ENCODE measurements at regions not wholly inside any gene's neighbourhood (a gene's known extent, or its start where the extent isn't known, plus 50 kb on each side); places are given as distances from the start of the nearest gene placed in this dataset.
"Not testable (repeated sequence)": the region's sequence is repeated elsewhere in the genome, so short reads cannot be mapped to it uniquely, and the experiment has no call there.

DNA sequence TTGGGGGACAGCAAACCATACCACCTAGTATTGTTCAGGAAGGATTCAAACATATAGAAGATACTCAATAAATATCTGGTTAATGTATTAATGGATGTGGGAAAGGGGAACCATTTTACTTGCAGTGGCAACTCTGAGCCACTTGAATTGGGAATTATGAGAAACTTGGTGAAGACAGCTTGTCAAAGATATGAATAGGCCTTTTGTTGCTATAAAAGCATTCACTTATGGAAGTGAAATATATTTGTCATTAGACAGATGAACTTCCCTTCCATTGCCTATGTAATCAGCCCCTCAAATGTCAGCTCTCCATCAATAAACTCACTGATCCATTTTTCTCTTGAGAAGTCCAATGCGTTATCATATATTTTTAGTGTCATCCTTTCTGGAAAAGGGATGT, 56.1 kb downstream of the GPR85 start:
- Mint-ChIP-seq H3K4me3 (no peak overlapping the region), H3K9me3 (no peaks in the 10 kb centered on the region), H3K4me1 (no peaks in the 10 kb centered on the region), H3K27ac (no peak overlapping the region), H3K27me3 (peaks cover 24% of the 10 kb centered on the region)
- no peak for DNase-seq
- ATAC-seq: no peak

DNA sequence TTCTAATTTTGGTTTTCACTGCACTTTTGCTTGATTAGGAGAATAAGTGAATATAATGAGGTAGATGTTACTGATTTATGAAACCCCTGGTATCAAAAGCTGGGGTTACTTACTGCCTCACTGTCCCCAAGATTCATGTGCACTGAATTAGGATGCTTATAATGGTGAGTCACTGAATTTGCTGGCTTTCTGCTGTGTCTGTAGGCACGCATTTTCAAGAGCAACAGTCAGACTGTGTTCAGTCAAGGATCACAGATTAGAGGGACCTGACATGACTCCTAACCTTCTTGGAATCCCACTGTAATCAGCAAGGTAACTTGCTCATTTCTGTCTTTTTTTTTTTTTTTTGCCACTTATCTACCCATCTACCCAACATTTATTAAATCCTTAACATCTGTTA, 59.7 kb downstream of the GPR85 start:
- H3K4me1 Mint-ChIP-seq: no peaks in the 10 kb centered on the region
- ATAC-seq: no peak
- H3K9me3 Mint-ChIP-seq: no peaks in the 10 kb centered on the region
- peaks cover 15% of the 10 kb centered on the region for H3K27me3 Mint-ChIP-seq
- DNase-seq: no peak
- no peak overlapping the region for H3K27ac Mint-ChIP-seq
- H3K4me3 Mint-ChIP-seq: no peak overlapping the region

GRCh38 chr7:113017144-113017857, 69.3 kb downstream of the GPR85 start:
- DNase-seq, H3K9me3 Mint-ChIP-seq, H3K4me1 Mint-ChIP-seq, ATAC-seq, H3K4me3 Mint-ChIP-seq, H3K27ac Mint-ChIP-seq, H3K27me3 Mint-ChIP-seq: not testable (repeated sequence)

GRCh38 chr7:113015034-113015645, 71.5 kb downstream of the GPR85 start:
- Mint-ChIP-seq H3K27me3 (no peaks in the 10 kb centered on the region), H3K4me1 (no peaks in the 10 kb centered on the region), H3K4me3 (no peak overlapping the region), H3K27ac (no peak overlapping the region), H3K9me3 (no peaks in the 10 kb centered on the region)
- ATAC-seq: no peak
- DNase-seq: no peak

GRCh38 chr7:113013761-113014449, 72.7 kb downstream of the GPR85 start:
- no peak for ATAC-seq
- DNase-seq: no peak
- no peaks in the 10 kb centered on the region for H3K9me3 Mint-ChIP-seq
- H3K27ac Mint-ChIP-seq: no peak overlapping the region
- H3K27me3 Mint-ChIP-seq: no peaks in the 10 kb centered on the region
- no peaks in the 10 kb centered on the region for H3K4me1 Mint-ChIP-seq
- no peak overlapping the region for H3K4me3 Mint-ChIP-seq

DNA sequence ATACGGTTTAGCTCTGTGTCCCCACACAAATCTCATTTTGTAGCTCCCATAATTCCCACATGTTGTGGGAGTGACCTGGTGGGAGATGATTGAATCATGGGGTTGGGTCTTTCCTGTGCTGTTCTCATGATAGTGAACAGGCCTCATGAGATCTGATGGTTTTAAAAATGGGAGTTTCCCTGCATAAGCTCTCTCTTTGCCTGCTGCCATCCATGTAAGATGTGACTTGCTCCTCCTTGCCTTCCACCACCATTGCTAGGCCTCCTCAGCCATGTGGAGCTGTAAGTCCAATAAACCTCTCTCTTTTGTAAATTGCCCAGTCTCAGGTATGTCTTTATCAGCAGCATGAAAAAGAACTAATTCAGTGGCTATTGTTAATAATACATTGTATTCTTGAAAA, 73.8 kb downstream of the GPR85 start:
- not testable (repeated sequence) for H3K4me1 Mint-ChIP-seq, H3K4me3 Mint-ChIP-seq, H3K27me3 Mint-ChIP-seq, H3K9me3 Mint-ChIP-seq, DNase-seq, ATAC-seq, H3K27ac Mint-ChIP-seq

DNA sequence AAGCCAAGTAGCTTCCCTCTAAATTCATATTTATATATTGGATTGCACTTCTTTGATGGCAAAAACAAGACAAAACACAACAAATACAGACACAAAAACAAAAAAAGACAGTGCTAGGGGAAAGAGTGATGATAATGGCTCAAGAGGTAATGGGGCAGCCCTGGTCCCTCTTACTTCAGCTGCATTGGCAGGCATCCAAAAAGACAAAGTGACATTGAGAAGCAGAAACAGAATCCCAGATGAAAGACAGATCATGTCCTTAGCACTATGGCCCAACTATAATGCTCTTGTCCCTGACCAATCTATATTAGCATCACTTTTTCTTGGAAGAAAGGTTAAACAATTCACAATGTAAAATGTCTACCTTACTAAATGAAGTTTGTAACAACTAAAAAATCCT, 76.2 kb downstream of the GPR85 start:
- no peak overlapping the region for H3K27ac Mint-ChIP-seq

DNA sequence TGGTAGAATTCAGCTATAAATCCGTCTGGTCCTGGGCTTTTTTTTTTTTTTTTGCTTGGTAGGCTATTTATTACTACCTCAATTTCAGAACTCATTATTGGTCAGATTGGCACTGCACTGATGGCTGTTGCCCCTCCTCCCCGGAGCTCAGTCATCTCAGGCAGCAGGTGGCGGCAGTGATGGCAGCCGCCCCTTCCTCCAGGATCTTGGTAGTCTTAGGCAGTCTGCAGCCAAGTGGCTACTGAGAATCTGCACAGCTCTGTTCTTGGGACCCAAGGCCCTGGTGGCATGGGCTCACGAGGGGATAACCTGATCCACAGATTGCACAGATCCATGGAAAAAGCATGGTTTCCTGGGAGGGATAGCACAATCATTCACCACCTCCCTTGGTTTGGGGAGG, 77.9 kb downstream of the GPR85 start:
- Mint-ChIP-seq H3K27me3 (no peaks in the 10 kb centered on the region), H3K4me3 (no peak overlapping the region), H3K9me3 (no peaks in the 10 kb centered on the region), H3K27ac (no peak overlapping the region), H3K4me1 (no peaks in the 10 kb centered on the region)
- DNase-seq: no peak
- ATAC-seq: no peak

More for the DNA sequence above, 76.2 kb downstream of the GPR85 start:
- H3K4me1 Mint-ChIP-seq: no peaks in the 10 kb centered on the region
- ATAC-seq (no peak), DNase-seq (no peak)
- H3K4me3 Mint-ChIP-seq: no peak overlapping the region
- H3K27me3 Mint-ChIP-seq: no peaks in the 10 kb centered on the region
- no peaks in the 10 kb centered on the region for H3K9me3 Mint-ChIP-seq

GRCh38 chr7:113004726-113005454, 81.7 kb downstream of the GPR85 start:
- Mint-ChIP-seq H3K27ac (no peak overlapping the region), H3K4me3 (no peak overlapping the region), H3K27me3 (no peaks in the 10 kb centered on the region), H3K4me1 (no peaks in the 10 kb centered on the region), H3K9me3 (no peaks in the 10 kb centered on the region)
- DNase-seq: no peak
- no peak for ATAC-seq

- no peaks in the 10 kb centered on the region for H3K4me1 Mint-ChIP-seq
- H3K27ac Mint-ChIP-seq: no peak overlapping the region
- H3K27me3 Mint-ChIP-seq: no peaks in the 10 kb centered on the region
- no peak overlapping the region for H3K4me3 Mint-ChIP-seq
- no peak for DNase-seq
- no peak for ATAC-seq
- no peaks in the 10 kb centered on the region for H3K9me3 Mint-ChIP-seq
Observed at GRCh38 chr7:113000316-113001020, 86.2 kb downstream of the GPR85 start.

DNA sequence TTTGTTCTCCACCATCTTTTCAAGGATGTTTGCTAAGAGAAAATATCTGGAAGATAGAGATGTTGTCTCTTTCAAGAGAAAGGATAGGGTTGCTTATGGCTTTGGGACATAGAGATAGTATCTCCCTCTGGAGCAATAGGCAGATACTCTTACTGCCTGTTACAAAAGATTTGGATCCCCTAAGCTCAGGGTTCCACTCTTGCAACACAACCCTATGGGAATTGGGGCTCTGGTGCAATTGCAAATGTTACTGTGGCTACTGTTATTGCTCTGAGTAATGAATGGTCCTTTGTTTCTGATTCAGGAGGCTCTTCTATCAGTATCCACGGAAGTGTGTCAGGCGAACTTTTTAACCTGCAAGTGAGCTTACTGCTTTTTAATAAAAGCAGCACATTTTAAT, 88.8 kb downstream of the GPR85 start:
- ATAC-seq: no peak
- Mint-ChIP-seq H3K4me1 (no peaks in the 10 kb centered on the region), H3K27ac (no peak overlapping the region), H3K9me3 (no peaks in the 10 kb centered on the region), H3K4me3 (no peak overlapping the region), H3K27me3 (peaks cover 7% of the 10 kb centered on the region)
- DNase-seq: no peak

DNA sequence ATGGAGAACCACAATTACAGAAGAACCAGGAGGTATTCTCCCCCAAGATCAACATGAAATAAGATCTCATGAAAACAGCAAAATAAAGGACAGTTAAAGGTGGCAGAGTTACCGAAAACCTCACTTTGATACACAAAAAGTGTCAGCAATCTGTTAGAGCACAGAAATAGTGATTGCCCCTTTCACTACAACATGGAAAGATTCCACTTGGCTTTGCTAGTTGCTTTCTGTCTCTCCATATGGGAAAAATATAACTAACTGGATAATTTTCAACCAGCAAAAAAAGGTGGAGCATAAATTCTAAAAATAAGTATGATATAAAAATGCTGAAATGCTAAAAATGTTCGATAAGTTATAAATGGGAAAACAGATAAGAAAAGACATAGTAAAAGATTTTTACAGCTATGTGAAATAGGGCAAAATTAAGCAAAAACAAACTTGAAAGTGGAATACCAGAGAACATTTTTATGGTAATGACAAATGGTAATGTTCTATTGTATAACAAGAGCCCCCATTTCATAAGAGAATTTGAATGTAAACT, 90.2 kb downstream of the GPR85 start:
- Mint-ChIP-seq H3K27me3 (peaks cover 9% of the 10 kb centered on the region), H3K27ac (no peak overlapping the region), H3K9me3 (no peaks in the 10 kb centered on the region), H3K4me1 (no peaks in the 10 kb centered on the region), H3K4me3 (no peak overlapping the region)
- DNase-seq: no peak
- ATAC-seq: no peak

DNA sequence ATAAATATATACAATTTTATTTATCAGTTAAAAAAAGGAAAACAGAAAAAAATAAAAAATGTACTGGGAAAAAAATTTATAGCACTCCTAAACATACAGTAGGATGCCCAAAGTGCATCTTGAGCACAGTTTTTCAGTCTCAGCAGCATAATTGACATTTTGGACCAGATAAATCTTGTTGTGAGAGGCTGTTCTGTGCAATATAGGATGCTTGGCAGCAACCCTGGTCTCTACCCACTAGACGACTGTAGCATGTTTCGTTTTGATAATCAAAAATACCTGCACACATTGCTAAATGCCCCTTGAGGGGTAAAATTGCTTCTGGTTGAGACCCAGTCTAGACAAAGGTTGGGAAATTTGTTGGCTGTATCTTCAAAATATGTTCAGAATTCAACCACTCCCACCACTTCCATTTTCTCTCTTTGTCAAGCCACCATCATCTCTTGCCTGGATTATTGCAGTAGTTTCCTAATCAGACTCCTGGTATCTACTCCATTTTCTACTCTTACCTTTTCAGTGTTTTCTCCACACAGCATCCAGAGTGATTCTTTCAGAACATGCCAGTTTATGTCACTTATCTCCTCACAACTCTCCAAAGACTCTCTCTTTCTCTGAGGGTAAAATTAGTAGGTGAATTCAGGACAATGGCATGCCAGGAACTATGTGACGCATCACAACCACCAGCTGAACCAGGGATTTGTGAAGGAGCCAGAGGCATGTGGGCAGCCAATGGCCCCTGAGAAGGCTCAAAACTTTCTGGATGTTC, 91.4 kb downstream of the GPR85 start:
- H3K27ac Mint-ChIP-seq: no peak overlapping the region
- H3K4me3 Mint-ChIP-seq: no peak overlapping the region
- H3K9me3 Mint-ChIP-seq: no peaks in the 10 kb centered on the region
- H3K4me1 Mint-ChIP-seq: no peaks in the 10 kb centered on the region
- peaks cover 9% of the 10 kb centered on the region for H3K27me3 Mint-ChIP-seq
- no peak for ATAC-seq
- DNase-seq: no peak

- H3K4me1 Mint-ChIP-seq: no peaks in the 10 kb centered on the region
- ATAC-seq: no peak
- no peak overlapping the region for H3K27ac Mint-ChIP-seq
- no peaks in the 10 kb centered on the region for H3K9me3 Mint-ChIP-seq
- DNase-seq: no peak
- peaks cover 9% of the 10 kb centered on the region for H3K27me3 Mint-ChIP-seq
- H3K4me3 Mint-ChIP-seq: no peak overlapping the region
Observed at GRCh38 chr7:112994656-112995055, 92.0 kb downstream of the GPR85 start.

GRCh38 chr7:112990624-112991023, 96.0 kb downstream of the GPR85 start:
- Mint-ChIP-seq H3K27me3 (peaks cover 28% of the 10 kb centered on the region), H3K4me3 (no peak overlapping the region), H3K27ac (no peak overlapping the region), H3K9me3 (no peaks in the 10 kb centered on the region), H3K4me1 (no peaks in the 10 kb centered on the region)
- ATAC-seq (no peak), DNase-seq (no peak)

Data from stimulated activated naive CD8-positive, alpha-beta T cell treated with anti-CD3 and anti-CD28 coated beads, Interleukin-15, amount 100 ng/mL, for 72 hours (primary cell).